ENCODE measurements at regions not wholly inside any gene's neighbourhood (a gene's known extent, or its start where the extent isn't known, plus 50 kb on each side); places are given as distances from the start of the nearest gene placed in this dataset.

DNA sequence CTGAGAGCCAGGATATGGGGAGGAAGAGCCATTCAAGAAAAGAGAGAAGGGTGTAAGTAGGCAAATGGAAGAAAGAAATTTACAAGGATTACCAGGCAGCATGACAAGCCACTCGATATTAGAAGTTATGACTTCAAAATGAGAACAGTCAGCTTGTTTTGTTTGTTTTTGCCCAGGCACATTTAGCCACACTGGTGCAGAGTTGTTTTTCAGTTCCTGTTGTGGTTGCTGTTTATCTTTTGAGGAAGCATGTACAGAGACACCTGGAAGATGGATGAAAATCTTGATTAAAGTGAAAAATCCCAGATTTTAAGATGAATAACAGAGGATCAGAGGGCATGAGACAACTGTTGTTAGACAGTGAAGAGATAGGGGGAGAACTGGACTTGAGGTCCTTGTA lies 199.1 kb downstream of the MTRR start:
- ATAC-seq: no peak
- TF ChIP-seq, protein P1, sequence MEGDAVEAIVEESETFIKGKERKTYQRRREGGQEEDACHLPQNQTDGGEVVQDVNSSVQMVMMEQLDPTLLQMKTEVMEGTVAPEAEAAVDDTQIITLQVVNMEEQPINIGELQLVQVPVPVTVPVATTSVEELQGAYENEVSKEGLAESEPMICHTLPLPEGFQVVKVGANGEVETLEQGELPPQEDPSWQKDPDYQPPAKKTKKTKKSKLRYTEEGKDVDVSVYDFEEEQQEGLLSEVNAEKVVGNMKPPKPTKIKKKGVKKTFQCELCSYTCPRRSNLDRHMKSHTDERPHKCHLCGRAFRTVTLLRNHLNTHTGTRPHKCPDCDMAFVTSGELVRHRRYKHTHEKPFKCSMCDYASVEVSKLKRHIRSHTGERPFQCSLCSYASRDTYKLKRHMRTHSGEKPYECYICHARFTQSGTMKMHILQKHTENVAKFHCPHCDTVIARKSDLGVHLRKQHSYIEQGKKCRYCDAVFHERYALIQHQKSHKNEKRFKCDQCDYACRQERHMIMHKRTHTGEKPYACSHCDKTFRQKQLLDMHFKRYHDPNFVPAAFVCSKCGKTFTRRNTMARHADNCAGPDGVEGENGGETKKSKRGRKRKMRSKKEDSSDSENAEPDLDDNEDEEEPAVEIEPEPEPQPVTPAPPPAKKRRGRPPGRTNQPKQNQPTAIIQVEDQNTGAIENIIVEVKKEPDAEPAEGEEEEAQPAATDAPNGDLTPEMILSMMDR (IDR thresholded peaks at IDR 0.05): no peak
- Histone ChIP-seq H3K27me3 (no peaks in the 10 kb centered on the region), H3K9me3 (no peaks in the 10 kb centered on the region), H3K36me3 (no peaks in the 10 kb centered on the region), H3K4me3 (no peak overlapping the region), H3K27ac (no peak overlapping the region), H3K4me1 (no peaks in the 10 kb centered on the region)
- DNase-seq: no peak
- intact Hi-C loops (cut with DNase I): no loop called here

DNA sequence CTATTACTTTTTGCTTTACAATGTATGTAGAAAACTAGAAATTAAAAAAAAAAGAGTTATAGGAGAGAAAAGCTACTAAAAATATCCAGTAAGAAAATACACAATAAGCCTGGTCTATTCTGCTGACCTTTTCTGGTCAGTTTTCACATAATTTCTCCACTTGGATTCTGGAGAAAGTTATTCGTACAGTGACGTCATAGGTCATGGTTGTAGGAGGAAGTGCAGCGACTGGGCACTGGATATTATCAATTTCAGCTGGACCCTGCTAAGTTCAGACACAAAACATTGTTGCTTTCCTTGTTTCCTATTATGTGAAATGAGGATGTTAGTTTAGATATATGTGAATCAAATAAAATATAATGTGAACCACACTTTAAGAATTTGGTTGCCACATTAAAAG lies 201.2 kb downstream of the MTRR start:
- H3K4me1 ChIP-seq: no peaks in the 10 kb centered on the region
- intact Hi-C loops (cut with DNase I): no loop called here
- H3K27ac ChIP-seq: no peak overlapping the region
- H3K27me3 ChIP-seq: no peaks in the 10 kb centered on the region
- no peak overlapping the region for H3K4me3 ChIP-seq
- TF ChIP-seq, protein P1 (IDR thresholded peaks at IDR 0.05): no peak
- no peaks in the 10 kb centered on the region for H3K9me3 ChIP-seq
- ATAC-seq: no peak
- no peaks in the 10 kb centered on the region for H3K36me3 ChIP-seq
- no peak for DNase-seq

DNA sequence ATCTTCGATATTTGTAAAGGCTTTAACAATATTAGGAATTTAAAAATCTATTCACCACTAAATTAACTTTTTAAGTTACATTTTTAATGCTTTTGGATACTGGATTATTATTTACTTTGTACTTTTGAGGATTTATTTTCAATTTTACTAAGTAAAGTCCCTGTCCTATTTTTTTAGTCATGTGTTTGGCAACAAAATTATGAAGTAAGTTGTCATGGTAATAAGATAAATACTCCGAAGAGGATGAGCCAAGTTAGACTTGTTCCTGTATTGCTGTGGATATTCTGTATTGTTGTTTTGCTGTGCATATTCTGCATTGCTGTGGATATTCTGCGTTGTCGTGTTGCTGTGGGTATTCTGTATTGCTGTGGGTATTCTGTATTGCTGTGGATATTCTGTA lies 210.1 kb downstream of the MTRR start:
- Histone ChIP-seq H3K36me3 (no peaks in the 10 kb centered on the region), H3K9me3 (no peaks in the 10 kb centered on the region), H3K4me3 (no peak overlapping the region), H3K27ac (no peak overlapping the region), H3K4me1 (no peaks in the 10 kb centered on the region), H3K27me3 (no peaks in the 10 kb centered on the region)
- ATAC-seq: no peak
- intact Hi-C loops (cut with DNase I): no loop called here
- no peak for DNase-seq
- TF ChIP-seq, protein P1 (IDR thresholded peaks at IDR 0.05): no peak

DNA sequence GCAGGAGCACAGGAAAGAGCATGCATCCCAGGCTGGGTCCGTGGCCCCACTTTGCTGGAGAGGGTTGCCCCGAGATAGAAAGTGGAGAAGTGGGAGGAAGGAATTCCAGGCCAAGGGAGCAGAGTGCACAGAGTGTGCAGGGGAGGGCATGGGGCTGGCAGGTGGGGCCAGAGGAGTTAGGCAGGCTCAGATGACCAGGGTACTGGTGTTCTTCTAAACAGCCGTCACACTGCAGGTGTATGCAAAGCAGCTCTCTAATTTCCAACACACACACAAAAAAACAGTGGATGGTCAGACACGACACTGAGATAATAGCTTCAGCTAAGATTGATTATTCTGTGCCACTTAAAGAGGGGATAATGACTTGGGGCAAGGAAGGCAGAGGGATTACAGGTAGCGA lies 212.2 kb downstream of the MTRR start:
- no peaks in the 10 kb centered on the region for H3K4me1 ChIP-seq
- no peak for ATAC-seq
- intact Hi-C loops (cut with DNase I): no loop called here
- H3K4me3 ChIP-seq: no peak overlapping the region
- no peaks in the 10 kb centered on the region for H3K27me3 ChIP-seq
- no peak for DNase-seq
- TF ChIP-seq, protein P1 (IDR thresholded peaks at IDR 0.05): no peak
- no peaks in the 10 kb centered on the region for H3K36me3 ChIP-seq
- no peaks in the 10 kb centered on the region for H3K9me3 ChIP-seq
- H3K27ac ChIP-seq: no peak overlapping the region

DNA sequence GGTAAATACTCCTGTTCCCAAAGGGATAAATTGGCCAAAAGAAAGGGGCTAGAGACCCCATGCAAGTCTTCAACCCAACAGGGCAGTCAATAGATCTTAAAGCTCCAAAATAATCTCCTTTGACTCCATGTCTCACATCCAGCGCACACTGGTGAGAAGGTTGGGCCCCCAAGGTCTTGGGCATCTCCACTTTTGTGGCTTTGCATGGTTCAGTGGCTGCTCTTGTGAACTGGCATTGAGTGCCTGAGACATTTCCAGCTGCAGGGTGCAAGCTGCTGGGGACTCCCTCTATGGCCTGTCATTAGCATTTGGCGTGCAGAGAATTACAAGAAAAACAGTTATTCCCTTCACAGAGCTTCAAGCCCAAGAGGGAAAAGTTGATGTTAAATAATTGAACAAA lies 224.7 kb downstream of the MTRR start:
- no peaks in the 10 kb centered on the region for H3K4me1 ChIP-seq
- intact Hi-C loops (cut with DNase I): no loop called here
- no peak for DNase-seq
- H3K4me3 ChIP-seq: no peak overlapping the region
- H3K9me3 ChIP-seq: peaks cover 0 to 5% of the 10 kb centered on the region in 2 donors
- H3K36me3 ChIP-seq: no peaks in the 10 kb centered on the region
- no peak for ATAC-seq
- no peak overlapping the region for H3K27ac ChIP-seq
- TF ChIP-seq, protein P1 (IDR thresholded peaks at IDR 0.05): no peak
- H3K27me3 ChIP-seq: no peaks in the 10 kb centered on the region

Measured in left lung (tissue), 4 donors.